Glutamatergic neuron (in vitro differentiated cells): ENCODE measurements at regions not wholly inside any gene's neighbourhood (a gene's known extent, or its start where the extent isn't known, plus 50 kb on each side); places are given as distances from the start of the nearest gene placed in this dataset.

ENCODE experiments used
- DNase-seq: peaks from one replicate; pipeline ENCODE4 v3.0.0; 2022
- H3K27ac Mint-ChIP-seq: one replicate; pipeline ENCODE4 v1.8.0; 2020; ENCODE audit warnings: mild to moderate bottlenecking, mixed read lengths, inconsistent platforms; ENCODE audit not compliant: unreplicated experiment
- H3K27me3 Mint-ChIP-seq: one replicate; pipeline ENCODE4 v1.8.0; 2020; ENCODE audit warnings: mild to moderate bottlenecking, moderate library complexity, mixed read lengths, inconsistent platforms; ENCODE audit not compliant: unreplicated experiment
- H3K36me3 Mint-ChIP-seq: one replicate; pipeline ENCODE4 v1.8.0; 2020; ENCODE audit warnings: mild to moderate bottlenecking, mixed read lengths, inconsistent platforms; ENCODE audit not compliant: unreplicated experiment
- H3K4me1 Mint-ChIP-seq: one replicate; pipeline ENCODE4 v1.8.0; 2020; ENCODE audit warnings: mild to moderate bottlenecking, low read depth, mixed read lengths, inconsistent platforms; ENCODE audit not compliant: unreplicated experiment
- H3K4me3 Mint-ChIP-seq: one replicate; pipeline ENCODE4 v1.8.0; 2020; ENCODE audit warnings: mild to moderate bottlenecking, mixed read lengths, inconsistent platforms; ENCODE audit not compliant: unreplicated experiment
- H3K9me3 Mint-ChIP-seq: one replicate; pipeline ENCODE4 v1.8.0; 2020; ENCODE audit warnings: mild to moderate bottlenecking, moderate library complexity, mixed read lengths, inconsistent platforms; ENCODE audit not compliant: unreplicated experiment
- CTCF ChIP-seq: fragments of 200-600 bp; sonication (generic); IDR thresholded peaks from one replicate; pipeline ENCODE4 v1.5.0; 2021; ENCODE audit not compliant: partially characterized antibody, unreplicated experiment

DNA sequence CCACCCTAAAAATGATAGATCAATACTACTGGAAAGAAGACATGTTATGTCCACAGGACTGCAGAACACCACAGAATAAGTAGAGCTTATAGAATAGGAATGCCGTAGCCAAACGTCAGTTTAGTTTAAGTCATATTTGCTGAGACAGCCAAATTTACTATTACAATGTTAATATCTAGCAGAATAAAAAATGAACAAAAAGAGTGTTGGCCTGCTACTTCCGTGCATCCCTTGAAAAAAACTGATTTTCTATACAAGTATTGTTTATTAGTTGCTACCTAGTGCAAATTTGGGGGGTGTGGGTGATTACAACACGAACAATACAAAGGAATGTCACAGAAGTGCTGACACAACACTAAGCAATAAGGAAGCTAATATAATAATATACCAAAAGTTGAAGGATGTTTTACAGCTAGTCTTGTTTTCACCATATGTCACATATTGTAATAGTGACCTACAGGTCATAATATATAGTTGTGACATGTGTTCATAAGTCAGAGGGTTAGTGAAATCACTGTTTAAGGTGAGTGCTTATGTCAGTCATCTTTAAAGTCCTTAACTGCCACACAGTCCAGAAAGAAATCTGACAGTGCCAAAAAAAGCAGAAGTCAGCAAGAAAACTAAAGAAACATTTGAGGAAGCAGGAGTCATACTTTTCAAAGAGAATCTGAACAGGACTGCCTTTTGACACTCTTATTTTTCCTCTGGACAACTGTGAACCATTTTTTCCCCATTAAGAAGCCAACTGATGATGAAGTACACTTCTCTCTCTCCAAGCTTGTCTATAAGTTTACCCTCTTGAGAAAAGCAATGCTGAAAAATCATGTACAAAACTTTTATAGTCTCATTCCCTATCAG, 376.4 kb downstream of the ZEB2 start:
- Mint-ChIP-seq H3K36me3 (no peaks in the 10 kb centered on the region), H3K4me3 (no peak overlapping the region), H3K9me3 (no peaks in the 10 kb centered on the region), H3K4me1 (no peaks in the 10 kb centered on the region), H3K27me3 (peaks cover 1% of the 10 kb centered on the region), H3K27ac (no peak overlapping the region)
- TF ChIP-seq CTCF: no peak
- no peak for DNase-seq

DNA sequence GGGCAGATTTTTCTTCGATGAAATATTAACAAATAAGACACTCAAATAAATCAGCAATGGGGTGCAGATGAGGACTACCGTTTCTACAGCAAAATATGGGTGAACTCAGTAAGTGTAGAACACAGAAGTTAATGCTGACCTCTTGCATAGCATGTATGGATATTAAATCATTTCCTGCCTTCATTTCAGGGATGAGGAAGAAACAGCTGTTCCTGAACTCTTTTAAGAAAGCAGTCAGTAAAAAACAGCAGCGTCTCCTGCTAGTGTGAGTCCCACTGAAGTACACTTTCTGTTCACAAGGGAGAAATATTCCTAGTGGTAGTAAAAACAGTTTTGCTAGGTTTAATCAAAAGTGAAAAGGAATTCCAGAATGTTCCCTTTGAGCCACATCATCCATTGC, 379.0 kb downstream of the ZEB2 start:
- H3K4me3 Mint-ChIP-seq: no peak overlapping the region

GRCh38 chr2:144137705-144138428, 382.1 kb downstream of the ZEB2 start:
- no peaks in the 10 kb centered on the region for H3K27me3 Mint-ChIP-seq
- no peak overlapping the region for H3K27ac Mint-ChIP-seq
- H3K4me3 Mint-ChIP-seq: no peak overlapping the region
- no peak for DNase-seq
- H3K4me1 Mint-ChIP-seq: peaks cover 7% of the 10 kb centered on the region
- no peaks in the 10 kb centered on the region for H3K36me3 Mint-ChIP-seq
- no peak for TF ChIP-seq CTCF
- H3K9me3 Mint-ChIP-seq: no peaks in the 10 kb centered on the region

More for the DNA sequence above, 379.0 kb downstream of the ZEB2 start:
- no peaks in the 10 kb centered on the region for H3K27me3 Mint-ChIP-seq
- H3K4me1 Mint-ChIP-seq: peaks cover 7% of the 10 kb centered on the region
- H3K27ac Mint-ChIP-seq: no peak overlapping the region
- no peak for DNase-seq
- H3K9me3 Mint-ChIP-seq: no peaks in the 10 kb centered on the region
- no peaks in the 10 kb centered on the region for H3K36me3 Mint-ChIP-seq
- TF ChIP-seq CTCF: no peak

GRCh38 chr2:144137272-144137671, 382.6 kb downstream of the ZEB2 start:
- H3K36me3 Mint-ChIP-seq: no peaks in the 10 kb centered on the region
- peaks cover 9% of the 10 kb centered on the region for H3K4me1 Mint-ChIP-seq
- no peak for TF ChIP-seq CTCF
- H3K27ac Mint-ChIP-seq: no peak overlapping the region
- H3K27me3 Mint-ChIP-seq: no peaks in the 10 kb centered on the region
- DNase-seq: no peak
- H3K9me3 Mint-ChIP-seq: no peaks in the 10 kb centered on the region
- no peak overlapping the region for H3K4me3 Mint-ChIP-seq

GRCh38 chr2:144136297-144137010, 383.5 kb downstream of the ZEB2 start:
- TF ChIP-seq CTCF: no peak
- no peak for DNase-seq
- Mint-ChIP-seq H3K4me3 (no peak overlapping the region), H3K4me1 (peaks cover 9% of the 10 kb centered on the region), H3K27ac (no peak overlapping the region), H3K27me3 (no peaks in the 10 kb centered on the region), H3K9me3 (no peaks in the 10 kb centered on the region), H3K36me3 (no peaks in the 10 kb centered on the region)
